CD14-positive monocyte (primary cell): ENCODE measurements at regions not wholly inside any gene's neighbourhood (a gene's known extent, or its start where the extent isn't known, plus 50 kb on each side); places are given as distances from the start of the nearest gene placed in this dataset.
"Not testable (repeated sequence)": the region's sequence is repeated elsewhere in the genome, so short reads cannot be mapped to it uniquely, and the experiment has no call there.

Experiments used
- DNase-seq, 3 donors: peaks; one replicate each; pipeline ENCODE4 v3.0.0-alpha.2; 2011 to 2022
- H2AFZ ChIP-seq: 2 replicates; pipeline ENCODE4 v1.6.0; 2012; ENCODE audit warnings: mild to moderate bottlenecking, low read depth, low read length, inconsistent platforms; ENCODE audit not compliant: insufficient read depth, poor library complexity, severe bottlenecking
- H3K27ac ChIP-seq, 2 donors: 1 replicate in 1 of 2; 2 replicates in 1 of 2; pipeline ENCODE4 v1.5.1; 2012 to 2013; ENCODE audit warnings: low read length in 2 of 2, control low read depth in 1 of 2, inconsistent platforms in 1 of 2, low read depth in 1 of 2, mild to moderate bottlenecking in 1 of 2
- H3K27me3 ChIP-seq, 2 donors: one replicate each; pipeline versions ENCODE4 v1.6.0 to v1.6.1; 2011 to 2013; ENCODE audit warnings: low read length in 2 of 2; ENCODE audit not compliant: control insufficient read depth in 2 of 2, insufficient read depth in 2 of 2
- H3K36me3 ChIP-seq, 2 donors: replicated peaks in 1 of 2; 1 replicate in 1 of 2; 2 replicates in 1 of 2; pipeline versions ENCODE4 v1.5.1 to v1.6.1; 2012 to 2013; ENCODE audit warnings: low read length in 2 of 2, control low read depth in 1 of 2, inconsistent platforms in 1 of 2, mild to moderate bottlenecking in 1 of 2; ENCODE audit not compliant: insufficient read depth in 2 of 2, control insufficient read depth in 1 of 2
- H3K4me1 ChIP-seq, 2 donors: 1 replicate in 1 of 2; 2 replicates in 1 of 2; pipeline versions ENCODE4 v1.5.1 to v1.6.1; 2012 to 2013; ENCODE audit warnings: low read length in 2 of 2, control low read depth in 1 of 2, inconsistent platforms in 1 of 2, mild to moderate bottlenecking in 1 of 2, moderate library complexity in 1 of 2; ENCODE audit not compliant: insufficient read depth in 2 of 2, control insufficient read depth in 1 of 2
- H3K4me2 ChIP-seq: replicated peaks from 2 replicates; pipeline ENCODE3; 2012; ENCODE audit warnings: low read length, moderate library complexity, mild to moderate bottlenecking; ENCODE audit not compliant: poor library complexity, severe bottlenecking; ENCODE audit errors: extremely low read depth
- H3K4me3 ChIP-seq, 3 experiments: fragments of 200-600 bp in 1 of 3; sonication (generic) in 1 of 3; replicated peaks in 1 of 3; 1 replicate in 2 of 3; 2 replicates in 1 of 3; pipeline ENCODE4 v1.5.1; 2011 to 2013; ENCODE audit warnings: low read length in 3 of 3, mild to moderate bottlenecking in 3 of 3, control low read depth in 2 of 3, low read depth in 2 of 3, inconsistent platforms in 1 of 3, moderate library complexity in 1 of 3
- H3K79me2 ChIP-seq: 2 replicates; pipeline ENCODE4 v1.6.0; 2012; ENCODE audit warnings: mild to moderate bottlenecking, control low read depth, inconsistent platforms, low read length, moderate library complexity; ENCODE audit not compliant: insufficient read depth
- H3K9ac ChIP-seq: 2 replicates; pipeline ENCODE4 v1.6.0; 2017; ENCODE audit warnings: low read length, mild to moderate bottlenecking; ENCODE audit not compliant: insufficient read depth, poor library complexity, severe bottlenecking
- H3K9me3 ChIP-seq, 2 donors: replicated peaks in 1 of 2; 1 replicate in 1 of 2; 2 replicates in 1 of 2; pipeline versions ENCODE4 v1.5.1 to v1.6.1; 2012 to 2013; ENCODE audit warnings: low read length in 2 of 2, control low read depth in 1 of 2; ENCODE audit not compliant: control insufficient read depth in 1 of 2, insufficient read depth in 1 of 2
- H4K20me1 ChIP-seq: 2 replicates; pipeline ENCODE4 v1.6.0; 2012; ENCODE audit warnings: mild to moderate bottlenecking, low read length, control low read depth, moderate library complexity; ENCODE audit not compliant: insufficient read depth
- H3K27ac Mint-ChIP-seq, 7 donors: one replicate each; pipeline ENCODE4 v1.8.0; 2020; ENCODE audit warnings: mild to moderate bottlenecking in 7 of 7, mixed read lengths in 7 of 7, moderate library complexity in 6 of 7, inconsistent platforms in 2 of 7
- H3K27me3 Mint-ChIP-seq, 3 donors: one replicate each; pipeline ENCODE4 v1.8.0; 2021 to 2022; ENCODE audit warnings: low read depth in 3 of 3, mild to moderate bottlenecking in 3 of 3, mixed read lengths in 3 of 3, moderate library complexity in 3 of 3, inconsistent platforms in 1 of 3
- H3K36me3 Mint-ChIP-seq, 2 donors: one replicate each; pipeline ENCODE4 v1.8.0; 2020; ENCODE audit warnings: mixed read lengths in 2 of 2, inconsistent platforms in 1 of 2, mild to moderate bottlenecking in 1 of 2
- H3K4me1 Mint-ChIP-seq: one replicate; pipeline ENCODE4 v1.8.0; 2020; ENCODE audit warnings: mild to moderate bottlenecking, mixed read lengths
- H3K4me3 Mint-ChIP-seq, 2 donors: one replicate each; pipeline ENCODE4 v1.8.0; 2020; ENCODE audit warnings: mild to moderate bottlenecking in 2 of 2, mixed read lengths in 2 of 2, moderate library complexity in 1 of 2
- H3K9me3 Mint-ChIP-seq, 7 donors: one replicate each; pipeline ENCODE4 v1.8.0; 2020 to 2022; ENCODE audit warnings: mixed read lengths in 7 of 7, mild to moderate bottlenecking in 6 of 7, moderate library complexity in 6 of 7, inconsistent platforms in 2 of 7
- WGBS: methylation state at CpG from one replicate; pipeline ENCODE4 v1.1.5; 2013; ENCODE audit warnings: missing lambda C conversion rate; ENCODE audit not compliant: insufficient coverage; 5-methylcytosine and 5-hydroxymethylcytosine counted together
- intact Hi-C, 2 donors: fragments of 100-400 bp; cut with micrococcal nuclease; formaldehyde crosslinking; loops; one replicate each; pipeline versions ENCODE4 v1.15.0 to v1.15.1; 2023
- TF ChIP-seq, protein P1 (sequence below): fragments of 200-600 bp; IDR thresholded peaks from one replicate; pipeline ENCODE4 v1.8.0; 2022; ENCODE audit warnings: antibody characterized with exemption, mild to moderate bottlenecking

DNA sequence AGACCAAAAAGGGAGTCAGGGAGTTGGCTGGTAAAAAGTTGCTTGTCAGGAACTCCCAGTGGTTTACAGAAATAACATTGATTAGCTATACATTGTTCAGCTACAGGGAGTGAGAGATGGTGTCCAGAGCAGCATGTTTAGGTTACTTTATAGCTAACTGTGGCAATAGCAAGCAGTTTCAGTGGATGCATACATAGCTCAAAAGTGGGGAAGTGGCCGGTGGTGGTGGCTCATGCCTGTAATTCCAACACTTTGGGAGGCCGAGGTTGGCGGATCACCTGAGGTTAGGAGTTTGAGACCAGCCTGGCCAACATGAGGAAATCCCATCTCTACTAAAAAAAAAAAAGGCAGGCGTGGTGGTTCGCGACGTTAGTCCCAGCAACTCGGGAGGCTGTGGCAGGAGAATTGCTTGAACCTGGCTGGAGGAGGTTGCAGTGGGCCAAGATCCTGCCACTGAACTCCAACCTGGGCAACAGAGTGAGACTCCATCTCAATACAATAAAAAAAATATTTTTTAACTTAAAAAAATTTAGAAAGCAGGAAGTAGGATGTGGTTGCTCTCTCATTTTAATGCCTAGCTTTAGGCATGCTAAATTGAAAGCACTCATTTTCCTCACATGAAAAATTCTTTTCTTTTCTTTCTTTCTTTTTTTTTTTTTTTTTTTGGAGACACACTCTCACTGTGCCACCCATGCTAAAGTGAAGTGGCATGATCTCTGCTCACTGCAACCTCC lies 109.7 kb downstream of the PPIAL4G start:
- no peak for DNase-seq

DNA sequence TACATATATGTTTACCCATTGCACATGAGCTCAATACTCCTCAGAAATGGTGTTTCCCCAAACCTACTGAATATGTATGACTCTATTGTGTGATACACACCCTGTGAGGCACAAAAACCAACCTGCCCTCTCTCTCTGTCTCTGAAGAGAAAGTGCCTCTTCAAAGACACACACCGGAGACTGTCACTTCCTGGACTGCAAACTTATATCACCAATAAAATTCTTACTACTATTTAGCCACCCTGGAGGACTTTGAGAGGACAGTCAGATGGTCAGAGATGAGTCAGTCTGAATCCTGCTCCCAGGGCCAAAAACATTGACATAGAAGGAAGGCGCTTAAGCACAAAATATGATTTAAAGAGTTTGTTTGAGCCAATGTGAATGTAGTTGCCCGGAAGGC lies 110.4 kb downstream of the PPIAL4G start:
- Histone ChIP-seq H3K4me1 (peaks cover 26 to 30% of the 10 kb centered on the region in 2 donors), H3K9me3 (no peaks in the 10 kb centered on the region), H3K4me3 (no peak overlapping the region), H3K4me2 (no peak overlapping the region), H3K36me3 (no peaks in the 10 kb centered on the region), H3K27ac (no peak overlapping the region), H2AFZ (no peak overlapping the region), H3K27me3 (no peaks in the 10 kb centered on the region), H3K79me2 (no peaks in the 10 kb centered on the region), H3K9ac (no peak overlapping the region), H4K20me1 (no peaks in the 10 kb centered on the region)
- H3K27me3 Mint-ChIP-seq: peaks cover 3 to 9% (median 4%) of the 10 kb centered on the region in 3 donors
- H3K9me3 Mint-ChIP-seq: peaks cover 0 to 2% (median 0%) of the 10 kb centered on the region in 7 donors
- peaks cover 31% of the 10 kb centered on the region for H3K4me1 Mint-ChIP-seq
- H3K4me3 Mint-ChIP-seq: no peak overlapping the region
- DNase-seq: peak in 1 of 3 donors; percentile 60
- H3K36me3 Mint-ChIP-seq: no peaks in the 10 kb centered on the region
- TF ChIP-seq, protein P1, sequence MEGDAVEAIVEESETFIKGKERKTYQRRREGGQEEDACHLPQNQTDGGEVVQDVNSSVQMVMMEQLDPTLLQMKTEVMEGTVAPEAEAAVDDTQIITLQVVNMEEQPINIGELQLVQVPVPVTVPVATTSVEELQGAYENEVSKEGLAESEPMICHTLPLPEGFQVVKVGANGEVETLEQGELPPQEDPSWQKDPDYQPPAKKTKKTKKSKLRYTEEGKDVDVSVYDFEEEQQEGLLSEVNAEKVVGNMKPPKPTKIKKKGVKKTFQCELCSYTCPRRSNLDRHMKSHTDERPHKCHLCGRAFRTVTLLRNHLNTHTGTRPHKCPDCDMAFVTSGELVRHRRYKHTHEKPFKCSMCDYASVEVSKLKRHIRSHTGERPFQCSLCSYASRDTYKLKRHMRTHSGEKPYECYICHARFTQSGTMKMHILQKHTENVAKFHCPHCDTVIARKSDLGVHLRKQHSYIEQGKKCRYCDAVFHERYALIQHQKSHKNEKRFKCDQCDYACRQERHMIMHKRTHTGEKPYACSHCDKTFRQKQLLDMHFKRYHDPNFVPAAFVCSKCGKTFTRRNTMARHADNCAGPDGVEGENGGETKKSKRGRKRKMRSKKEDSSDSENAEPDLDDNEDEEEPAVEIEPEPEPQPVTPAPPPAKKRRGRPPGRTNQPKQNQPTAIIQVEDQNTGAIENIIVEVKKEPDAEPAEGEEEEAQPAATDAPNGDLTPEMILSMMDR: no peak
- intact Hi-C loops: no loop called here
- WGBS: 100% methylated on average over 2 of the region's 3 CpGs
- peak overlapping the region in 2 of 7 donors; percentile 37 to 65 for H3K27ac Mint-ChIP-seq

More for the DNA sequence above, 109.7 kb downstream of the PPIAL4G start:
- H3K36me3 Mint-ChIP-seq: no peaks in the 10 kb centered on the region
- H3K4me2 ChIP-seq: no peak overlapping the region
- H3K4me1 Mint-ChIP-seq: peaks cover 31% of the 10 kb centered on the region
- intact Hi-C loops: no loop called here
- H3K36me3 ChIP-seq: no peaks in the 10 kb centered on the region
- H3K4me1 ChIP-seq: peaks cover 26 to 30% of the 10 kb centered on the region in 2 donors
- no CpG with 5 or more reads among the region's 8 CpGs for WGBS
- H3K4me3 ChIP-seq: no peak overlapping the region
- no peaks in the 10 kb centered on the region for H3K79me2 ChIP-seq
- no peak overlapping the region for H3K27ac ChIP-seq
- no peak overlapping the region for H3K9ac ChIP-seq
- no peak overlapping the region for H2AFZ ChIP-seq
- H3K27me3 Mint-ChIP-seq: peaks cover 3 to 10% (median 4%) of the 10 kb centered on the region in 3 donors
- no peaks in the 10 kb centered on the region for H3K27me3 ChIP-seq
- H3K27ac Mint-ChIP-seq: peak overlapping the region in 1 of 7 donors; percentile 15
- peaks cover 0 to 2% (median 0%) of the 10 kb centered on the region in 7 donors for H3K9me3 Mint-ChIP-seq
- TF ChIP-seq, protein P1: no peak
- no peak overlapping the region for H3K4me3 Mint-ChIP-seq
- no peaks in the 10 kb centered on the region for H3K9me3 ChIP-seq
- H4K20me1 ChIP-seq: no peaks in the 10 kb centered on the region

DNA sequence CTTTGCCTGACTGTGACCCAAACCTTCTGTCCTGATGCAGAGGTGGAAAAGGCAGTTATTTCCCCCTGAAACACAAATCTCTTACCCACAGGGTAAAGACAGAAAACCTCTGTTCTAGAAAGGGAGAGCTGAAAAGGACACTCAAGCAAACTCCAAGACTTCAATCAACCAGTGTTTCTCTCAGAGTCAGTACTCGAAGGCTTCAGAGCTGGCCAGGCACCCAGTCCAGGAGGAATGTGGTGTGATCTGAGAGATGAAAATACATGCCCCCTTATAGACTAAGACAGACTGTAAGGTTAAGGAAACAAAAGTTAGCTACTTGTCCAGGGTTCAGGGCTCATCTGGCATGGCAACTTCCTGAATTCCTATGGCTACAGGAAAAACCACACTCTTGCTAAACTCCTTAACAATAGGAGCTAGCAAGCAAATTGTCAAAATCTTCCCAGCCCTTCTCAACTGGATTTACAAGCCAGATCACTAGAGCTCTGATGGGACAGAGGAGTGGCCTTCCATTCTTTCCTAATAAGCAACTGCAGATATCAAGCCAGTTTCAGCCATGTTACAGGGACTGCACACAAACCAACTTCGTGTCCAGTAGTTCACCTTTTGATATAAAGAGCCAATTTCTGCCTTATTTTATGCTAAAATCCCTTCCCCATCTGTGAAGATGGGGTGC lies 110.9 kb downstream of the PPIAL4G start:
- H3K9me3 Mint-ChIP-seq, intact Hi-C loops, H3K27me3 Mint-ChIP-seq, H3K9me3 ChIP-seq, H3K36me3 ChIP-seq, H3K27ac ChIP-seq, H3K4me3 Mint-ChIP-seq, H3K4me3 ChIP-seq, H3K9ac ChIP-seq, H2AFZ ChIP-seq, H3K27ac Mint-ChIP-seq, DNase-seq, H4K20me1 ChIP-seq, H3K27me3 ChIP-seq, H3K79me2 ChIP-seq, H3K36me3 Mint-ChIP-seq, H3K4me2 ChIP-seq: not testable (repeated sequence)
- no CpG with 5 or more reads among the region's 2 CpGs for WGBS
- H3K4me1 ChIP-seq: peaks cover 26 to 30% of the 10 kb centered on the region in 2 donors
- H3K4me1 Mint-ChIP-seq: peaks cover 31% of the 10 kb centered on the region
